NCI-H345 (cell line): ENCODE measurements at regions not wholly inside any gene's neighbourhood (a gene's known extent, or its start where the extent isn't known, plus 50 kb on each side); places are given as distances from the start of the nearest gene placed in this dataset.

ENCODE experiments used
- DNase-seq: peaks from one replicate; lab custom pipeline; 2025; lab: John Stamatoyannopoulos, UW

GRCh38 chr7:156479596-156479995, 161.0 kb upstream of the RNF32 start:
- DNase-seq = no peak

GRCh38 chr7:156478486-156478885, 162.1 kb upstream of the RNF32 start:
- no peak for DNase-seq

- DNase-seq = no peak
These were observed 164.9 kb upstream of the RNF32 start for GRCh38 chr7:156475666-156476065.

- DNase-seq = no peak
These were observed 165.4 kb upstream of the RNF32 start for GRCh38 chr7:156475179-156475578.

- DNase-seq = no peak
These were observed 166.3 kb upstream of the RNF32 start for GRCh38 chr7:156474241-156474743.

- peak; percentile 63 for DNase-seq
These were observed 166.9 kb upstream of the RNF32 start for GRCh38 chr7:156473476-156474240.

- no peak for DNase-seq
These were observed 168.3 kb upstream of the RNF32 start for GRCh38 chr7:156472267-156472666.

GRCh38 chr7:156470399-156471320, 169.9 kb upstream of the RNF32 start:
- no peak for DNase-seq

GRCh38 chr7:156466955-156467625, 173.5 kb upstream of the RNF32 start:
- no peak for DNase-seq

GRCh38 chr7:156466272-156466671, 174.3 kb upstream of the RNF32 start:
- no peak for DNase-seq

GRCh38 chr7:156465186-156465585, 175.4 kb upstream of the RNF32 start:
- no peak for DNase-seq

- no peak for DNase-seq
These were observed 176.2 kb upstream of the RNF32 start for GRCh38 chr7:156464339-156464738.

- DNase-seq = no peak
These were observed 177.3 kb upstream of the RNF32 start for GRCh38 chr7:156463280-156463679.

- no peak for DNase-seq
These were observed 178.5 kb upstream of the RNF32 start for GRCh38 chr7:156461881-156462665.

GRCh38 chr7:156460858-156461627, 179.5 kb upstream of the RNF32 start:
- DNase-seq = peak; percentile 66

GRCh38 chr7:156459582-156459981, 181.0 kb upstream of the RNF32 start:
- no peak for DNase-seq

GRCh38 chr7:156459067-156459466, 181.5 kb upstream of the RNF32 start:
- DNase-seq = no peak

GRCh38 chr7:156458011-156458410, 182.6 kb upstream of the RNF32 start:
- no peak for DNase-seq

GRCh38 chr7:156456503-156457115, 184.0 kb upstream of the RNF32 start:
- DNase-seq = no peak

GRCh38 chr7:156456032-156456431, 184.5 kb upstream of the RNF32 start:
- no peak for DNase-seq
